H9 (cell line): ENCODE measurements at regions not wholly inside any gene's neighbourhood (a gene's known extent, or its start where the extent isn't known, plus 50 kb on each side); places are given as distances from the start of the nearest gene placed in this dataset.

Experiments
- DNase-seq: peaks from one replicate; pipeline ENCODE4 v3.0.0-alpha.2; 2017
- H2AFZ ChIP-seq: one replicate; pipeline ENCODE4 v1.6.1; 2013; ENCODE audit warnings: mild to moderate bottlenecking, low read length, control low read depth, moderate library complexity
- H2AK5ac ChIP-seq: 2 replicates; pipeline ENCODE4 v1.6.1; 2013; ENCODE audit warnings: low read length, control low read depth, mixed read lengths; ENCODE audit not compliant: insufficient read length
- H2BK120ac ChIP-seq: one replicate; pipeline ENCODE4 v1.6.1; 2013; ENCODE audit warnings: low read depth, mild to moderate bottlenecking, low read length, control low read depth, inconsistent platforms; ENCODE audit not compliant: poor library complexity, severe bottlenecking
- H2BK12ac ChIP-seq: 2 replicates; pipeline ENCODE4 v1.6.1; 2013; ENCODE audit warnings: low read length, control low read depth, mixed read lengths, low read depth; ENCODE audit not compliant: insufficient read length
- H2BK15ac ChIP-seq: 2 replicates; pipeline ENCODE4 v1.6.1; 2013; ENCODE audit warnings: low read depth, low read length, control low read depth
- H2BK20ac ChIP-seq: one replicate; pipeline ENCODE4 v1.6.1; 2013; ENCODE audit warnings: low read depth, mild to moderate bottlenecking, low read length, control low read depth, inconsistent platforms; ENCODE audit not compliant: poor library complexity, severe bottlenecking
- H2BK5ac ChIP-seq: 2 replicates; pipeline ENCODE4 v1.6.1; 2013; ENCODE audit warnings: low read length, control low read depth, mixed read lengths; ENCODE audit not compliant: insufficient read length
- H3K14ac ChIP-seq: 2 replicates; pipeline ENCODE4 v1.6.1; 2013; ENCODE audit warnings: low read length, control low read depth; ENCODE audit not compliant: insufficient read depth
- H3K18ac ChIP-seq: 2 replicates; pipeline ENCODE4 v1.6.1; 2013; ENCODE audit warnings: low read depth, mild to moderate bottlenecking, mixed read lengths, low read length, control low read depth; ENCODE audit not compliant: insufficient read length
- H3K23ac ChIP-seq: 2 replicates; pipeline ENCODE4 v1.6.1; 2013; ENCODE audit warnings: low read length, control low read depth, mixed read lengths, low read depth; ENCODE audit not compliant: insufficient read length
- H3K23me2 ChIP-seq: 2 replicates; pipeline ENCODE4 v1.6.1; 2013; ENCODE audit warnings: low read depth, mild to moderate bottlenecking, mixed read lengths, low read length, control low read depth; ENCODE audit not compliant: insufficient read length, poor library complexity, severe bottlenecking
- H3K27ac ChIP-seq: 2 replicates; pipeline ENCODE4 v1.5.1; 2013; ENCODE audit warnings: low read length, control low read depth, mixed read lengths, low read depth; ENCODE audit not compliant: insufficient read length
- H3K27me3 ChIP-seq: 2 replicates; pipeline ENCODE4 v1.6.1; 2013; ENCODE audit warnings: low read length, control low read depth, inconsistent platforms; ENCODE audit not compliant: insufficient read depth
- H3K4ac ChIP-seq: 2 replicates; pipeline ENCODE4 v1.6.1; 2013; ENCODE audit warnings: low read depth, mild to moderate bottlenecking, control low read depth, inconsistent platforms, low read length, moderate library complexity
- H3K4me1 ChIP-seq: 2 replicates; pipeline ENCODE4 v1.6.1; 2013; ENCODE audit warnings: low read length, control low read depth, inconsistent platforms; ENCODE audit not compliant: insufficient read depth
- H3K4me2 ChIP-seq: 2 replicates; pipeline ENCODE4 v1.6.1; 2013; ENCODE audit warnings: low read length, control low read depth, mixed read lengths; ENCODE audit not compliant: insufficient read length, insufficient read depth
- H3K56ac ChIP-seq: 2 replicates; pipeline ENCODE4 v1.6.1; 2013; ENCODE audit warnings: low read depth, mild to moderate bottlenecking, mixed read lengths, low read length, control low read depth; ENCODE audit not compliant: insufficient read length
- H3K79me1 ChIP-seq: 2 replicates; pipeline ENCODE4 v1.6.1; 2013; ENCODE audit warnings: low read depth, mild to moderate bottlenecking, moderate library complexity, low read length, control low read depth, inconsistent platforms; ENCODE audit not compliant: insufficient read depth, poor library complexity, severe bottlenecking
- H3K79me2 ChIP-seq: 2 replicates; pipeline ENCODE4 v1.6.1; 2013; ENCODE audit warnings: low read length, control low read depth, inconsistent platforms; ENCODE audit not compliant: insufficient read depth
- H3K9ac ChIP-seq: 2 replicates; pipeline ENCODE4 v1.6.1; 2013; ENCODE audit warnings: low read length, control low read depth, mixed read lengths; ENCODE audit not compliant: insufficient read length; ENCODE audit errors: extremely low read depth
- H3K9me3 ChIP-seq: one replicate; pipeline ENCODE4 v1.6.1; 2013; ENCODE audit warnings: low read depth, low read length, inconsistent platforms; ENCODE audit not compliant: control insufficient read depth
- H3T11ph ChIP-seq: one replicate; pipeline ENCODE4 v1.6.1; 2013; ENCODE audit warnings: mild to moderate bottlenecking, low read length, control low read depth, inconsistent platforms
- H4K20me1 ChIP-seq: one replicate; pipeline ENCODE4 v1.6.1; 2013; ENCODE audit not compliant: control insufficient read depth, insufficient read length, insufficient read depth
- H4K5ac ChIP-seq: 2 replicates; pipeline ENCODE4 v1.6.1; 2013; ENCODE audit warnings: low read depth, mild to moderate bottlenecking, mixed read lengths, low read length, control low read depth; ENCODE audit not compliant: insufficient read length
- H4K8ac ChIP-seq: replicated peaks from 2 replicates; pipeline ENCODE4 v1.6.1; 2013; ENCODE audit warnings: low read length, control low read depth, mixed read lengths, low read depth; ENCODE audit not compliant: insufficient read length
- H4K91ac ChIP-seq: 2 replicates; pipeline ENCODE4 v1.6.1; 2013; ENCODE audit warnings: low read depth, mild to moderate bottlenecking, moderate library complexity, mixed read lengths, low read length, control low read depth; ENCODE audit not compliant: insufficient read length
- H3K27ac Mint-ChIP-seq, 3 experiments: 2 replicates in 2 of 3; 3 replicates in 1 of 3; pipeline ENCODE4 v1.8.0; 2020 to 2021; ENCODE audit warnings: mixed read lengths in 3 of 3, mild to moderate bottlenecking in 1 of 3, moderate library complexity in 1 of 3
- H3K27me3 Mint-ChIP-seq: 2 replicates; pipeline ENCODE4 v1.8.0; 2021; ENCODE audit warnings: low read depth, mild to moderate bottlenecking, moderate library complexity, mixed read lengths
- H3K36me3 Mint-ChIP-seq, 3 experiments: 2 replicates in 2 of 3; 3 replicates in 1 of 3; pipeline ENCODE4 v1.8.0; 2020 to 2021; ENCODE audit warnings: low read depth in 3 of 3, mixed read lengths in 3 of 3; ENCODE audit not compliant: insufficient read depth in 1 of 3
- H3K4me1 Mint-ChIP-seq, 2 experiments: 2 replicates each; pipeline ENCODE4 v1.8.0; 2020; ENCODE audit warnings: mixed read lengths in 2 of 2
- H3K4me3 Mint-ChIP-seq, 2 experiments: 2 replicates in 1 of 2; 3 replicates in 1 of 2; pipeline ENCODE4 v1.8.0; 2020 to 2021; ENCODE audit warnings: mild to moderate bottlenecking in 2 of 2, mixed read lengths in 2 of 2, moderate library complexity in 1 of 2
- H3K9me3 Mint-ChIP-seq, 2 experiments: 2 replicates in 1 of 2; 3 replicates in 1 of 2; pipeline ENCODE4 v1.8.0; 2020; ENCODE audit warnings: mild to moderate bottlenecking in 2 of 2, mixed read lengths in 2 of 2, moderate library complexity in 1 of 2
- WGBS: extraction: QIAGEN DNeasy Blood & Tissue Kit; methylation state at CpG from one replicate; pipeline ENCODE4 v1.1.7; 2013; ENCODE audit warnings: missing lambda C conversion rate, low lambda C conversion rate, mixed read lengths; ENCODE audit not compliant: insufficient read length; ENCODE audit errors: extremely low coverage; 5-methylcytosine and 5-hydroxymethylcytosine counted together
- TF ChIP-seq, protein P1 (sequence below): fragments of 200-600 bp; sonication (generic); conservative IDR thresholded peaks from 3 replicates; pipeline ENCODE4 v1.8.0; 2021; ENCODE audit warnings: antibody characterized with exemption, mild to moderate bottlenecking

DNA sequence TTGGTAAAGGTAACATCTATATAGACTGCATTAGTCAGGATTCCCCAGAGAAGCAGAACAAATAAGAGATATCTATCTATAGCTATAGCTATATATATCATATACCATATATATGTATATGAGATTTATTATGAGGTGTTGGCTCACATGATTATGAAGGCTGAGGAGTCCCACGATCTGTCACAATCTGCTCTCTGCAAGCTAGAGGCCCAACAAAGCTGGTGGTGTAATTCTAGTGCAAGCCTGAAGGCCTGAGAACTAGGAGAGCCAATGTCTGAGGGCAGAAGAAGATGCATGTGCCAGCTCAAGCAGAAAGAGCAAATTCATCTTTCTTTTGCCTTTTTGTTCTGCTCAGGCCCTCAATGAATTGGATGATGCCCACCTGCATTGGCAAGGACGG is 102.2 kb upstream of the PLPPR1 start:
- no peak overlapping the region for H2BK120ac ChIP-seq
- Mint-ChIP-seq H3K9me3 (0 out of 5 replicates have a peak, but pooled peaks cover 0 to 3% of the 10 kb centered on the region in 2 experiments), H3K4me1 (0 out of 4 replicates have a peak, but pooled peaks cover 0 to 2% of the 10 kb centered on the region in 2 experiments), H3K4me3 (no peak overlapping the region), H3K27ac (no peak overlapping the region), H3K36me3 (no peaks in the 10 kb centered on the region; a peak in 2 of 7 replicates), H3K27me3 (no peaks in the 10 kb centered on the region)
- no peaks in the 10 kb centered on the region for H4K20me1 ChIP-seq
- no peaks in the 10 kb centered on the region for H3K23me2 ChIP-seq
- no peak for DNase-seq
- no CpG with 5 or more reads among the region's 2 CpGs for WGBS
- H3K9ac ChIP-seq: no peak overlapping the region
- H3K9me3 ChIP-seq: no peaks in the 10 kb centered on the region
- TF ChIP-seq, protein P1, sequence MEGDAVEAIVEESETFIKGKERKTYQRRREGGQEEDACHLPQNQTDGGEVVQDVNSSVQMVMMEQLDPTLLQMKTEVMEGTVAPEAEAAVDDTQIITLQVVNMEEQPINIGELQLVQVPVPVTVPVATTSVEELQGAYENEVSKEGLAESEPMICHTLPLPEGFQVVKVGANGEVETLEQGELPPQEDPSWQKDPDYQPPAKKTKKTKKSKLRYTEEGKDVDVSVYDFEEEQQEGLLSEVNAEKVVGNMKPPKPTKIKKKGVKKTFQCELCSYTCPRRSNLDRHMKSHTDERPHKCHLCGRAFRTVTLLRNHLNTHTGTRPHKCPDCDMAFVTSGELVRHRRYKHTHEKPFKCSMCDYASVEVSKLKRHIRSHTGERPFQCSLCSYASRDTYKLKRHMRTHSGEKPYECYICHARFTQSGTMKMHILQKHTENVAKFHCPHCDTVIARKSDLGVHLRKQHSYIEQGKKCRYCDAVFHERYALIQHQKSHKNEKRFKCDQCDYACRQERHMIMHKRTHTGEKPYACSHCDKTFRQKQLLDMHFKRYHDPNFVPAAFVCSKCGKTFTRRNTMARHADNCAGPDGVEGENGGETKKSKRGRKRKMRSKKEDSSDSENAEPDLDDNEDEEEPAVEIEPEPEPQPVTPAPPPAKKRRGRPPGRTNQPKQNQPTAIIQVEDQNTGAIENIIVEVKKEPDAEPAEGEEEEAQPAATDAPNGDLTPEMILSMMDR: no peak
- no peak overlapping the region for H3K27ac ChIP-seq
- no peak overlapping the region for H2AK5ac ChIP-seq
- H4K91ac ChIP-seq: no peak overlapping the region
- no peak overlapping the region for H3K4ac ChIP-seq
- H3K27me3 ChIP-seq: no peaks in the 10 kb centered on the region
- H3K4me2 ChIP-seq: no peak overlapping the region
- H3T11ph ChIP-seq: no peak overlapping the region
- no peak overlapping the region for H2BK20ac ChIP-seq
- H3K56ac ChIP-seq: no peak overlapping the region
- no peak overlapping the region for H4K5ac ChIP-seq
- H2BK15ac ChIP-seq: no peak overlapping the region
- H3K23ac ChIP-seq: no peak overlapping the region
- H3K79me2 ChIP-seq: no peaks in the 10 kb centered on the region
- no peak overlapping the region for H3K14ac ChIP-seq
- H2BK12ac ChIP-seq: no peak overlapping the region
- H3K18ac ChIP-seq: no peak overlapping the region
- no peaks in the 10 kb centered on the region for H3K79me1 ChIP-seq
- no peak overlapping the region for H4K8ac ChIP-seq
- H3K4me1 ChIP-seq: no peaks in the 10 kb centered on the region
- no peak overlapping the region for H2AFZ ChIP-seq
- H2BK5ac ChIP-seq: no peak overlapping the region
